ENCODE measurements at regions not wholly inside any gene's neighbourhood (a gene's known extent, or its start where the extent isn't known, plus 50 kb on each side); places are given as distances from the start of the nearest gene placed in this dataset.

DNA sequence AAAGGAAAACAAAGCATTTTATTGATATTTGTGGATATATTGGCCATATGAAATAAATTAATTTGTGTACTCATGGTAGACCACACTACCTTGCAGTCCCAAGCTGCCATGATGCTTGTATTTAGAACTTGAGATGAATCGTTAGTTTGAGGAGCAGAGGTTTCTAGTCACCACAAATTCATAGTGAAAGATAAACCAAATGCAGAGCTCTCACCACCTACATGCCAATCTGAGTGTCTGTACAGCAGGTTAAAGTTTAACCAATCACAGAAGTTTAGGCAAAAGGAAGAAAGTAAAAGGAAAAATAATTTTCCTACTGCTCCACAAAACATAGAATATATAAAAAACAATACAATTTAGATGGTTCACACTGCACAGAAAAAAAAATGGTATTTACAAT is 163.6 kb upstream of the FTMT start:
- TF ChIP-seq, protein P1, sequence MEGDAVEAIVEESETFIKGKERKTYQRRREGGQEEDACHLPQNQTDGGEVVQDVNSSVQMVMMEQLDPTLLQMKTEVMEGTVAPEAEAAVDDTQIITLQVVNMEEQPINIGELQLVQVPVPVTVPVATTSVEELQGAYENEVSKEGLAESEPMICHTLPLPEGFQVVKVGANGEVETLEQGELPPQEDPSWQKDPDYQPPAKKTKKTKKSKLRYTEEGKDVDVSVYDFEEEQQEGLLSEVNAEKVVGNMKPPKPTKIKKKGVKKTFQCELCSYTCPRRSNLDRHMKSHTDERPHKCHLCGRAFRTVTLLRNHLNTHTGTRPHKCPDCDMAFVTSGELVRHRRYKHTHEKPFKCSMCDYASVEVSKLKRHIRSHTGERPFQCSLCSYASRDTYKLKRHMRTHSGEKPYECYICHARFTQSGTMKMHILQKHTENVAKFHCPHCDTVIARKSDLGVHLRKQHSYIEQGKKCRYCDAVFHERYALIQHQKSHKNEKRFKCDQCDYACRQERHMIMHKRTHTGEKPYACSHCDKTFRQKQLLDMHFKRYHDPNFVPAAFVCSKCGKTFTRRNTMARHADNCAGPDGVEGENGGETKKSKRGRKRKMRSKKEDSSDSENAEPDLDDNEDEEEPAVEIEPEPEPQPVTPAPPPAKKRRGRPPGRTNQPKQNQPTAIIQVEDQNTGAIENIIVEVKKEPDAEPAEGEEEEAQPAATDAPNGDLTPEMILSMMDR (IDR thresholded peaks at IDR 0.05; ENCODE audit: borderline replicate concordance, extremely low read depth, low read length, poor library complexity, severe bottlenecking) = no peak
- TF ChIP-seq EZH2 (IDR thresholded peaks at IDR 0.05; ENCODE audit: borderline replicate concordance, low read depth, low read length, severe bottlenecking) = no peak
